NCI-H1417 treated with DMSO at 0.1 percent for 48 hours (cell line): ENCODE measurements at regions not wholly inside any gene's neighbourhood (a gene's known extent, or its start where the extent isn't known, plus 50 kb on each side); places are given as distances from the start of the nearest gene placed in this dataset.

Experiments used
- DNase-seq: peaks from one replicate; lab custom pipeline; 2025; lab: John Stamatoyannopoulos, UW

DNA sequence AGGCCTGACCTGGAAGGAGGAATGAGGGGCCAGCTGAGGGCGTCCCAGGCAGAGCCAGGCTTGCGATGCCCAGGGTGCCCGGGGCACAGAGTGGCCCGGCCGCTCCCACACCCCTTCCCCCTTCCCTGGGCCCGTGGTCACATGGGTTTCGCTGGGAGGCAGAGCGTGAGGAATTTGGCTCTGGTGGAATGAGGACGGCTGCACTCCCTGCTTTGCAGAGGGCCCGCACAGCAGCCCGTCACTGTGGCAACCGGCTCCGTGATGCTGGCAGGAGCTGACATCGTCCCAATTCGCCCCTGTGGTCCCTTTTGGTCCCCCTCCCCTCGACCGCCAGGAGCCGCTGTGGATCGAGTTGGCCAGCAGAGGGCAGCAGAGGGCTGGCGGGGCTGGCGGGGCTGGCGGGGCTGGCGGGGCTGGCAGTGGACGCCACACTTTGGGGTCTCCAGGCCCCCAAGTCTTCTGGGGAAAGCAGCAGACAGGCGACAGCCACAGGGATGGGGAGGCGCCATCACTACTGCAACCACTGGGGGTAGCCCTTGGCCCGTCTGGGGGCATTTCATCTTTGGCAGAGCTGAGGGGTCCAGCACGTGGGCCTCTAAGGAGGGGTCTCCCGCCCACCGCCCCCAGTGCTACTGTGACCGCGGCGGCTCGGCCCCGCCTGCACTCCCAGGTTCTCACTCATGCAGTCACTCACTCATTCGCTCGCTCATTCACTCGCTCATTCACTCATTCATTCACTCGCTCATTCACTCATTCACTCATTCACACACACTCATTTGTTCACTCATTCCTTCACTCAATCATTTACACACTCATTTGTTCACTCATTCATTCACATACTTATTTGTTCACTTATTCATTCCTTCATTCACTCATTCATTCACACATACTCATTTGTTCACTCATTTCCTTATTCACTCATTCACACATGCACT, 49.7 kb upstream of the BHLHE23 start:
- DNase-seq, result no peak
